ENCODE measurements at regions not wholly inside any gene's neighbourhood (a gene's known extent, or its start where the extent isn't known, plus 50 kb on each side); places are given as distances from the start of the nearest gene placed in this dataset.

DNA sequence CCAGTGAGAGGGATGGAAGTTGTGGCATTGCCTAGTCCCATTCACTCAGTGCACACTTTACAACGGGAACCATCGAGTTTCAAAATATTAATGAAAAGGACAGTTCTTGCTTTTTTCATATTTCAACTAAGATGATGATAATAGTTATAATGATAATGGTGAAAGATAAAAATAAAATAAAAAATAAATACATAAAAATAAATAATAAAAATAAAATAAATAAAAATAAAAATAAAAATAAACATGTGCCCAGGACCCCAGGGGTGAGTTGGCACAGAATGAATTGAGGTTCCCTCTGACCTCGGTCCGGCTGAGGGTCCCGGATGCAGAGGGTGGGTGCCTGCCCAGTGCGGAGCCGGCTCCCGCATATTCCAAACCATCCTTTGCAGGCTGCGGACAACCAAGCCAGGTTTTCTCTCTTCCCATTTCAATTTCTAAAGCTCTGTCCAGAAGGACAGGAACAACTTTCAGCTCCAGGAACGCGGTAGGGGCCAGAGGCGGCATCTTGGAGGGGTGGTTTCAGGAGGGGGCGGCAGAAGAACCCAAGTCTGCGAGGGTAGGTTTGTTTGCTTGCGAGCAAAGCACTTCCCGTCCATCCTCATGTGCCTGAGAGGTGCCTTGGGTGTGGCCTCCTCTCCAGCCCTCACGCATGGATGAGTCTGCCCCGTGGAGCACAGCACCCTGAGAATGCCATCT, 236.8 kb downstream of the DLL1 start:
- 88 to 91% methylated on average over 18 of the region's 18 CpGs for WGBS, 2 donors
- no peak overlapping the region for H3K27ac ChIP-seq
- H3K4me1 ChIP-seq = peaks cover 0 to 28% (median 16%) of the 10 kb centered on the region in 4 donors
- H3K4me3 ChIP-seq = no peak overlapping the region
- peak; percentile 40 for DNase-seq
- intact Hi-C loops (cut with DNase I) = loop anchor here (5.0 kb wide), 1 partner anchor 92 kb away; no protein-coding TSS in a partner anchor
- H3K9me3 ChIP-seq = no peaks in the 10 kb centered on the region
- no peaks in the 10 kb centered on the region for H3K36me3 ChIP-seq
- no peaks in the 10 kb centered on the region for H3K27me3 ChIP-seq
- no peak for TF ChIP-seq POLR2A (IDR thresholded peaks at IDR 0.05)

DNA sequence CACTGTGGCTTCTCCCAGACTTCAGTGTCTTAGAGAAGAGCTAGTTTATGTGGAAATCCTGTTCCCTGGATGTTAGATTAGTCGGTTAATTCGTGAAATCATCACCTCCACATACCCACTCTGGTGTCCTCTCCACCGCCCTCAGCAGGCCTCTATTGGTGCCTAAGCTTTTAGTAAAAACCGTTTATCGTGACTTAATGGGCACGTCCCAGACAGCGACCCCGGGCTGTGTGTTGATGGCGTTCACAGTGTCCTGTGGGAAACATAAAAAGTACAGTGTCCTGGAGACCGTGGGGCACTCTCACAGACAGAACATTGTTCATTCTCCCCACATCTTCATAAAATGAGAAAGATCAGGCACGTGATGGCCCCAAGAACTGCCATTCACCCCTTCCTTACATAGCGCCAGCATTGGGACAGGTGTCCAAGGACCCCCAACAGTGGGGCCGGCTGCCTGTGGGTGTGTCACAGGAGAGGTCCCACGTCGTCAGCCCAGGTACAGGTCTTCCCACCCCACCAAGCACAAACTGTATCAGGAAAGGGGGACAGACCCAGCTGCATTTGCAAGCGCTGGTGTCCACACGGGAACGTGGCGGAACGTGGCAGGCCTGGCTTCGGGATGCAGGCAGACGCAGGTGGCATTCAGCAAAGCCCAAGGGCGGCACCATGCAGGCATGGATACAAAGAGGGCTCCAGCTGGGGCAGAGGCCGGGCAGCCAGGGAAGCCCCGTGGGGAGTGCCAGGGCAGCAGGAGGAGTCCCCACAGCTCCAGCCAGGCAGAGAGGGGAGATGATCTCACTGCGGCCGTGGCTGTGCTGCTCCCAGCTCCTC, 237.7 kb downstream of the DLL1 start:
- Histone ChIP-seq H3K4me1 (peaks cover 0 to 37% (median 20%) of the 10 kb centered on the region in 4 donors), H3K9me3 (no peaks in the 10 kb centered on the region), H3K4me3 (no peak overlapping the region), H3K36me3 (no peaks in the 10 kb centered on the region), H3K27ac (no peak overlapping the region), H3K27me3 (no peaks in the 10 kb centered on the region)
- peak; percentile 60 for DNase-seq
- 89 to 91% methylated on average over 27 of the region's 27 CpGs for WGBS, 2 donors
- TF ChIP-seq CTCF (IDR thresholded peaks at IDR 0.05) = no peak
- TF ChIP-seq POLR2AphosphoS5 (IDR thresholded peaks at IDR 0.05) = no peak
- no peak for TF ChIP-seq EP300 (IDR thresholded peaks at IDR 0.05)
- TF ChIP-seq POLR2A (IDR thresholded peaks at IDR 0.05) = no peak
- intact Hi-C loops (cut with DNase I) = loop anchor here (5.0 kb wide), 1 partner anchor 91 kb away; no protein-coding TSS in a partner anchor

GRCh38 chr6:170051229-170052172, 239.4 kb downstream of the DLL1 start:
- peaks cover 0 to 43% (median 24%) of the 10 kb centered on the region in 4 donors for H3K4me1 ChIP-seq
- peak overlapping the region in 2 of 4 donors; percentile 83 to 91 for H3K27ac ChIP-seq
- TF ChIP-seq CTCF (IDR thresholded peaks at IDR 0.05) = no peak
- TF ChIP-seq POLR2AphosphoS5 (IDR thresholded peaks at IDR 0.05) = no peak
- no peak for TF ChIP-seq POLR2A (IDR thresholded peaks at IDR 0.05)
- no peak for TF ChIP-seq EP300 (IDR thresholded peaks at IDR 0.05)
- no peaks in the 10 kb centered on the region for H3K36me3 ChIP-seq
- intact Hi-C loops (cut with DNase I) = loop anchor here (5.0 kb wide), 1 partner anchor 89 kb away; no protein-coding TSS in a partner anchor
- H3K9me3 ChIP-seq = no peaks in the 10 kb centered on the region
- 85 to 91% methylated on average over 30 of the region's 30 CpGs for WGBS, 2 donors
- H3K27me3 ChIP-seq = no peaks in the 10 kb centered on the region
- no peak overlapping the region for H3K4me3 ChIP-seq
- peak; percentile 68 for DNase-seq

GRCh38 chr6:170050591-170051041, 240.3 kb downstream of the DLL1 start:
- no peaks in the 10 kb centered on the region for H3K27me3 ChIP-seq
- no peak overlapping the region for H3K4me3 ChIP-seq
- TF ChIP-seq CTCF (IDR thresholded peaks at IDR 0.05) (no peak), POLR2A (IDR thresholded peaks at IDR 0.05) (no peak), POLR2AphosphoS5 (IDR thresholded peaks at IDR 0.05) (no peak), EP300 (IDR thresholded peaks at IDR 0.05) (no peak)
- H3K27ac ChIP-seq = peak overlapping the region; percentile 72 to 91 (median 79)
- intact Hi-C loops (cut with DNase I) = loop anchor here (5.0 kb wide), 1 partner anchor 88 kb away; no protein-coding TSS in a partner anchor
- 90 to 91% methylated on average over 15 of the region's 15 CpGs for WGBS, 2 donors
- H3K36me3 ChIP-seq = no peaks in the 10 kb centered on the region
- no peaks in the 10 kb centered on the region for H3K9me3 ChIP-seq
- H3K4me1 ChIP-seq = peaks cover 0 to 52% (median 31%) of the 10 kb centered on the region in 4 donors
- DNase-seq = no peak
